Type B pancreatic cell (in vitro differentiated cells): ENCODE measurements at regions not wholly inside any gene's neighbourhood (a gene's known extent, or its start where the extent isn't known, plus 50 kb on each side); places are given as distances from the start of the nearest gene placed in this dataset.
A peak's percentile ranks its signal among the peaks of the same experiment; 100 is the strongest.

ENCODE experiments used
- DNase-seq: peaks from one replicate; pipeline ENCODE4 v3.0.0; 2021; ENCODE audit warnings: mixed read lengths; ENCODE audit not compliant: unreplicated experiment; ENCODE audit errors: extremely low spot score
- H3K27ac Mint-ChIP-seq: 2 replicates; pipeline ENCODE4 v1.8.0; 2021; ENCODE audit warnings: mild to moderate bottlenecking, mixed read lengths
- H3K27me3 Mint-ChIP-seq: 2 replicates; pipeline ENCODE4 v1.8.0; 2021; ENCODE audit warnings: mixed read lengths
- H3K36me3 Mint-ChIP-seq: 2 replicates; pipeline ENCODE4 v1.8.0; 2021; ENCODE audit warnings: mixed read lengths
- H3K4me1 Mint-ChIP-seq: one replicate; pipeline ENCODE4 v1.8.0; 2021; ENCODE audit warnings: mixed read lengths; ENCODE audit not compliant: unreplicated experiment
- H3K4me3 Mint-ChIP-seq: 2 replicates; pipeline ENCODE4 v1.8.0; 2021; ENCODE audit warnings: mild to moderate bottlenecking, mixed read lengths
- H3K9me3 Mint-ChIP-seq: 2 replicates; pipeline ENCODE4 v1.8.0; 2021; ENCODE audit warnings: mixed read lengths
- TF ChIP-seq, protein P1 (sequence below): fragments of 200-600 bp; sonication (generic); conservative IDR thresholded peaks from 2 replicates; pipeline ENCODE4 v1.5.0; 2021; ENCODE audit warnings: antibody characterized with exemption, mild to moderate bottlenecking

DNA sequence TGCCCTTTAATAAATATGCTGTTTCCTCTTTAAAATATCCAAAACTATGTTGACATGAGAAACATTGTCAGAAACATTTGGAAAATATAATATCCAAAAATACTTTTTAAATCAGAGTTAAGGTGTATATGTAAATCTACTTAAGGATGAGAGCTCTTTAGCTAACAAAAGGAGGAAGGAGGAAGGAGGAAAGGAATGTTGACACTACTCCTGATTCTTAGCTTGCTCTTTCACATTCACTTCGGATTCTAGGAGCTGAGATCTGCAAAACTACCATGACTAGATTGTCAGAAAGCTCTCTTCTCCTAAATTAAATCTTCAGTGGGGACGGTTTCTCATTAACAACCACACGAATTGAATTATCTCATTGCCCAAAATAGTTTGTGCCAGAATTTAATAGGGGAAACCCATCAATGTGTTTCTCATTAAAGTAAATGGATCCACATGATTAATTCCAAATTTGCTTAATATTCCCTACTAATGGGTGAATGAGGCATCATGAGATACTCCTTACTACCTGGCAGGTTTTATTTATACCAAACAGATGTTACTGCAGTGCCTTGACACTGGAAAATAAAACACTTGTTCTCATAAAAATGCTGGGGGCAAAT lies 509.1 kb downstream of the MBD2 start:
- no peak overlapping the region for H3K27ac Mint-ChIP-seq
- H3K27me3 Mint-ChIP-seq: peaks cover 6% of the 10 kb centered on the region
- H3K36me3 Mint-ChIP-seq: no peaks in the 10 kb centered on the region
- H3K4me3 Mint-ChIP-seq: no peak overlapping the region
- H3K9me3 Mint-ChIP-seq: no peaks in the 10 kb centered on the region
- no peaks in the 10 kb centered on the region for H3K4me1 Mint-ChIP-seq
- no peak for DNase-seq
- TF ChIP-seq, protein P1, sequence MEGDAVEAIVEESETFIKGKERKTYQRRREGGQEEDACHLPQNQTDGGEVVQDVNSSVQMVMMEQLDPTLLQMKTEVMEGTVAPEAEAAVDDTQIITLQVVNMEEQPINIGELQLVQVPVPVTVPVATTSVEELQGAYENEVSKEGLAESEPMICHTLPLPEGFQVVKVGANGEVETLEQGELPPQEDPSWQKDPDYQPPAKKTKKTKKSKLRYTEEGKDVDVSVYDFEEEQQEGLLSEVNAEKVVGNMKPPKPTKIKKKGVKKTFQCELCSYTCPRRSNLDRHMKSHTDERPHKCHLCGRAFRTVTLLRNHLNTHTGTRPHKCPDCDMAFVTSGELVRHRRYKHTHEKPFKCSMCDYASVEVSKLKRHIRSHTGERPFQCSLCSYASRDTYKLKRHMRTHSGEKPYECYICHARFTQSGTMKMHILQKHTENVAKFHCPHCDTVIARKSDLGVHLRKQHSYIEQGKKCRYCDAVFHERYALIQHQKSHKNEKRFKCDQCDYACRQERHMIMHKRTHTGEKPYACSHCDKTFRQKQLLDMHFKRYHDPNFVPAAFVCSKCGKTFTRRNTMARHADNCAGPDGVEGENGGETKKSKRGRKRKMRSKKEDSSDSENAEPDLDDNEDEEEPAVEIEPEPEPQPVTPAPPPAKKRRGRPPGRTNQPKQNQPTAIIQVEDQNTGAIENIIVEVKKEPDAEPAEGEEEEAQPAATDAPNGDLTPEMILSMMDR: no peak

DNA sequence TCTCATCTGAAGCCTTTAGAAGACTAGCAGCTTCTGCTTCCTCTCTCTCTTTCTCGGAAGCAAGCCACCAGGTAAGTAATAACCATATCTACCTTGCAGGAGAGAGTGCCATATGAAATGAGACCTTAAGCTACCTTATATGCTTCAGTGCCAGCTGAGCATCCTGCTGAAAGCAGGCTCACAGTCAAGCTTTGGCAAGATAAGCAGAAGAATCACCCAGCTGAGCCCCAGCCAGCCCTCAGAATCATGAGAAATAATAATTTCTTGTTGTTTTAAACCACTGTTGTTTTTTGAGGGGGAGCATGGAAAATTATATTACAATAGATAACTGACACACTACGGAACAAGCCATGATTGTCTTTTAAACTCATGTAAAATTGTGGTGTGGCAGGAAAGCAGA lies 514.4 kb downstream of the MBD2 start:
- DNase-seq: no peak
- Mint-ChIP-seq H3K27me3 (no peaks in the 10 kb centered on the region), H3K27ac (no peak overlapping the region), H3K9me3 (no peaks in the 10 kb centered on the region), H3K36me3 (no peaks in the 10 kb centered on the region), H3K4me1 (no peaks in the 10 kb centered on the region), H3K4me3 (no peak overlapping the region)
- TF ChIP-seq, protein P1: no peak

DNA sequence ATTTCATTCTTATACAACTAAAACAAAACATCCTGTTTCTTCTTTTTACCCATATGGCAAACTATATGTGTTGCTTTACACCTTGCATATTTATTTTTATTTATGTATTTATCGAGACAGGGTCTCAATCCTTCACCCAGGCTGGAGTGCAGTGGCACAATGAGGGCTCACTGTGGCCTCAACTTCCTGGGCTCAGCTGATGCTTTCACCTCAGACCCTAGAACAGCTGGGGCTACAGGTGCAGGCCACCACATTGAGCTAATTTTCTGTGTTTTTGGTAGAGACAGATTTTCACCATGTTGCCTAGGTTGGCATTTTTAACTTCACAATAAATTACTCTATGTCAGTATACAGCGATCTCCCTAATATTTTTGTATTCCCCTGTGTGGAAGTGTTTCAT lies 522.0 kb downstream of the MBD2 start:
- Mint-ChIP-seq H3K27ac (no peak overlapping the region), H3K4me1 (peaks cover 6% of the 10 kb centered on the region), H3K4me3 (no peak overlapping the region), H3K27me3 (peaks cover 4% of the 10 kb centered on the region), H3K9me3 (no peaks in the 10 kb centered on the region), H3K36me3 (no peaks in the 10 kb centered on the region)
- no peak for DNase-seq
- TF ChIP-seq, protein P1: no peak

DNA sequence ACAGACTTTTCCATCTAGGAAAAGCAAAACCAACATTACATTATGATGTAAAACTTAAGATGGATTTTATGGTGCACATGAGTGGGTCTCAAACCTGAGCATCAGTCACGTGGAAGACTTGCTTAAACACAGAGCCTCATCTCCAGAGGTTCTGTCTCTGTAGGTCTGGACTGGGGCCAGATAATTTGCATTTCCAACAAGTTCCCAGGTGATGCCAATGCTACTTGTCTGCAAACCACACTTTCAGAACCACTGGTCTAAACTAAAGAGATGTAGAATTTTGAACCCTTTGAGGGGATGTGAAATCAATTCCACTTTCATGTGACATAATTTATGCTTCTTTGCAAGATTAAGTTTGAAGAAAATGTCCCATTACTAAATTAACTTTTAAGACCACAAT lies 522.8 kb downstream of the MBD2 start:
- H3K9me3 Mint-ChIP-seq: no peaks in the 10 kb centered on the region
- TF ChIP-seq, protein P1: no peak
- no peak overlapping the region for H3K27ac Mint-ChIP-seq
- peaks cover 4% of the 10 kb centered on the region for H3K27me3 Mint-ChIP-seq
- no peak for DNase-seq
- no peaks in the 10 kb centered on the region for H3K36me3 Mint-ChIP-seq
- peaks cover 6% of the 10 kb centered on the region for H3K4me1 Mint-ChIP-seq
- H3K4me3 Mint-ChIP-seq: no peak overlapping the region

DNA sequence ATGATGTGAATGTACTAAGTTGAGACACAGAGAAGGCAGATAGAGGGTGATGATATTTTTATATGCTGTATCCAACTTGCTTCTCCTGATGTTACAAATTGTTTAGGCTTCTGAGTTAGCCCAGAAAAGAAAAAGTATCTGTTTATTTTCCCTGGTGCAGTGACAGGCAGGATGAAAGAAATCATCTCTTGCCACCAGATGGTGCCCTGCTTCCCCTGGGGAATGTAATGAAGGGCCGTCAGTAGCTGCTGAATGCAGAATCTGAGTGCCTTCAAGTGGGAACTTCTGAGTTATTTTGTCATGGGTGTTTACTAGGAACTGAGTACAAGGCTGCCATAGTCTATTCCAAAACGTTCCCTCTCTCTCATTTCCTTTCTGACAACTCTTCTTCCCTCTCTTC lies 525.6 kb downstream of the MBD2 start:
- TF ChIP-seq, protein P1: peak; percentile 78
- H3K4me1 Mint-ChIP-seq: peaks cover 6% of the 10 kb centered on the region
- peaks cover 4% of the 10 kb centered on the region for H3K27me3 Mint-ChIP-seq
- no peak overlapping the region for H3K4me3 Mint-ChIP-seq
- H3K36me3 Mint-ChIP-seq: no peaks in the 10 kb centered on the region
- no peaks in the 10 kb centered on the region for H3K9me3 Mint-ChIP-seq
- no peak overlapping the region for H3K27ac Mint-ChIP-seq
- DNase-seq: no peak

DNA sequence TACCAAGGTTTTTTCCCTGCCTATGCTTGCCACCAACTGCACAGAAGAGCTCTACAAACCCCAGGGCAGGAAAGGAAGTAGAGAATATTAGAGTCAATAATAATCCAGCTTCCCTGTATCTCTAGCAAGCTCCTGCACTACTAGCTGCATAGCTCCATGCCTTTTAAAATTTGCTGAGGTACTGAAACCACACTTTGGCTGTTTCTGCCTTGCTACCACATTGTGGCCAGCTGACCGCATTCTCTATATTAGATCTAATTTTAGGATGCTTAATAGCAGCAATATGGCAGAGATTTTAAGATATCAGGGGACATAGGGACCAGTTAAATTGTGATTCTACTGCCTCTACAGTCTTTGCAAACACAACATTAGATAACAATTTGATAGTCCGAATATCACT lies 534.6 kb downstream of the MBD2 start:
- H3K9me3 Mint-ChIP-seq: no peaks in the 10 kb centered on the region
- H3K27me3 Mint-ChIP-seq: no peaks in the 10 kb centered on the region
- TF ChIP-seq, protein P1: no peak
- no peak overlapping the region for H3K27ac Mint-ChIP-seq
- DNase-seq: no peak
- H3K36me3 Mint-ChIP-seq: no peaks in the 10 kb centered on the region
- H3K4me1 Mint-ChIP-seq: no peaks in the 10 kb centered on the region
- H3K4me3 Mint-ChIP-seq: no peak overlapping the region
